IMR-90 (cell line): ENCODE measurements at regions not wholly inside any gene's neighbourhood (a gene's known extent, or its start where the extent isn't known, plus 50 kb on each side); places are given as distances from the start of the nearest gene placed in this dataset.

ENCODE experiments used
- BHLHE40 ChIP-seq: fragments of 150-350 bp; IDR thresholded peaks from 2 replicates; pipeline ENCODE4 v1.6.1; 2016; ENCODE audit warnings: mild to moderate bottlenecking, low read depth, low read length
- CEBPB ChIP-seq: IDR thresholded peaks from 2 replicates; pipeline ENCODE4 v1.6.1; 2012; ENCODE audit warnings: low read depth, low read length, improper control_type of control experiment
- CHD1 ChIP-seq: IDR thresholded peaks from 2 replicates; pipeline ENCODE4 v1.6.1; 2012; ENCODE audit warnings: low read depth, low read length, improper control_type of control experiment
- CTCF ChIP-seq: conservative IDR thresholded peaks from 2 replicates; pipeline ENCODE4 v1.5.1; 2012; ENCODE audit warnings: mild to moderate bottlenecking, low read depth, low read length, improper control_type of control experiment
- ELK1 ChIP-seq: fragments of 150-350 bp; IDR thresholded peaks from 2 replicates; pipeline ENCODE4 v1.6.1; 2016; ENCODE audit warnings: low read depth, mild to moderate bottlenecking, low read length, moderate library complexity, borderline replicate concordance
- FOS ChIP-seq: fragments of 150-350 bp; IDR thresholded peaks from 2 replicates; pipeline ENCODE4 v1.6.1; 2016; ENCODE audit warnings: low read depth, low read length
- MAZ ChIP-seq: IDR thresholded peaks from 2 replicates; pipeline ENCODE4 v1.6.1; 2012; ENCODE audit warnings: low read depth, mild to moderate bottlenecking, low read length, improper control_type of control experiment, moderate library complexity, borderline replicate concordance
- MXI1 ChIP-seq: IDR thresholded peaks from 2 replicates; pipeline ENCODE4 v1.6.1; 2012; ENCODE audit warnings: low read depth, mild to moderate bottlenecking, low read length, moderate library complexity, borderline replicate concordance
- NFE2L2 ChIP-seq: fragments of 150-350 bp; IDR thresholded peaks from 2 replicates; pipeline ENCODE4 v1.6.1; 2016; ENCODE audit warnings: low read depth, mild to moderate bottlenecking, low read length
- POLR2A ChIP-seq: IDR thresholded peaks from 2 replicates; pipeline ENCODE4 v1.6.1; 2012; ENCODE audit warnings: mild to moderate bottlenecking, low read depth, low read length
- RCOR1 ChIP-seq: IDR thresholded peaks from 2 replicates; pipeline ENCODE4 v1.6.1; 2012; ENCODE audit warnings: mild to moderate bottlenecking, low read length, improper control_type of control experiment; ENCODE audit not compliant: insufficient replicate concordance
- RFX5 ChIP-seq: IDR thresholded peaks from 2 replicates; pipeline ENCODE4 v1.8.0; 2012; ENCODE audit warnings: low read depth, mild to moderate bottlenecking, low read length, moderate library complexity
- SMC3 ChIP-seq: fragments of 150-350 bp; IDR thresholded peaks from 2 replicates; pipeline ENCODE4 v1.6.1; 2016; ENCODE audit warnings: low read depth, mild to moderate bottlenecking, antibody characterized with exemption, low read length, moderate library complexity
- USF2 ChIP-seq: fragments of 150-350 bp; IDR thresholded peaks from 2 replicates; pipeline ENCODE4 v1.6.1; 2017; ENCODE audit warnings: mild to moderate bottlenecking, antibody characterized with exemption, low read length, low read depth

DNA sequence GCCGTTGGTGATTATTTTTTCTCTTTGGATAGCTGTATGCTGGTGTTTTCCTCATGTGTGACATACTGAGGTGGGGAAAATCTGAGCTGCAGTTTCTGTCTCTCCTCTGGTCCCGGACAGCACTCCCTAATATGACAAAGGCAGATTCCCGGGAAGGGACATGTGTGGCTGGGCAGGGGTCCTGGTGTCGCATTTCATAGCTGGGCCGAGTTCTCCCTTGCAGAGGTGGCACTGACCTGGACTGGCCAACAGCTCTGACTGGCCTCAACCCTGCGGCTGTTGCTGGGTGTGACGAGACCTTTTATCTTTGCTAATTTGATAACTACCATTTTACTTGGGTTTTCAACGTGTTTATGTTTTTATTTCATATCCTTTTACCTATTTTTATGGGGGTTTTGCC lies 248.6 kb upstream of the TCERG1L start:
- TF ChIP-seq CTCF (no peak), RCOR1 (no peak), ELK1 (no peak), SMC3 (no peak), MXI1 (no peak), CEBPB (no peak), POLR2A (no peak), MAZ (no peak), CHD1 (no peak), NFE2L2 (no peak), BHLHE40 (no peak), RFX5 (no peak), USF2 (no peak), FOS (no peak)
